GM18511 (cell line): ENCODE measurements at regions not wholly inside any gene's neighbourhood (a gene's known extent, or its start where the extent isn't known, plus 50 kb on each side); places are given as distances from the start of the nearest gene placed in this dataset.
"Not testable (repeated sequence)": the region's sequence is repeated elsewhere in the genome, so short reads cannot be mapped to it uniquely, and the experiment has no call there.

Experiments used
- ATAC-seq: cut with Tn5 transposase; IDR thresholded peaks from one replicate; pipeline ENCODE4 v1.9.1; 2021; ENCODE audit warnings: mild to moderate bottlenecking, moderate library complexity; ENCODE audit not compliant: unreplicated experiment

DNA sequence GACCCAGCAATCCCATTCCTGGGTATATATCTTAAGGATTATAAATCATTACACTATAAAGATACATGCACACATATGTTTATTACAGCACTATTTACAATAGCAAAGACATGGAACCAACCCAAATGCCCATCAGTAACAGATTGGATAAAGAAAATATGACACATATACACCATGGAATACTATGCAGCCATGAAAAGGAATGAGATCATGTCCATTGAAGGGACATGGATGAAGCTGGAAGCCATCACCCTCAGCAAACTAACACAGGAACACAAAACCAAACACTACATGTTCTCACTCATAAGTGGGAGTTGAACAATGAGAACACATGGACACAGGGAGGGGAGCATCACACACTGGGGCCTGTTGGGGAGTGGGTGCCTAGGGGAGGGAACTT is 694.5 kb downstream of the CBLN4 start:
- not testable (repeated sequence) for ATAC-seq

DNA sequence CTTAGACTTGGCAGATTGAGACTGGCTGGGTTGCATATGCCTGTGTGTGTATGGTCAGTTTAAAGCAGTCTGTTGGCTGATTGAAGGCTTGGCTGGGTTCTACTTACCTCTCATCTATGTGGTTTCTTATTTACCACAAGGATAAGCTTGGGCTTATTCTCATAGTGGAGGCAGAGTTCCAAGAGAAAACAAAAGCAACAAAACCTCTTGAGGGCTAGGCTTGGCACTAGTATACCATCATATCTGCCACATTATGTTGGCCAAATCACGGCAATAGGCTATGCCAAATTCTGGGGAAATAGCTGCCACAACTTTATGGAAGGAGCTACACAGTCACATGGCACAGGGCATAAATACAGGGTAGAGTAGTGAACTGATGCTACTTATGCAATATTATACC is 714.1 kb downstream of the CBLN4 start:
- ATAC-seq, result no peak

DNA sequence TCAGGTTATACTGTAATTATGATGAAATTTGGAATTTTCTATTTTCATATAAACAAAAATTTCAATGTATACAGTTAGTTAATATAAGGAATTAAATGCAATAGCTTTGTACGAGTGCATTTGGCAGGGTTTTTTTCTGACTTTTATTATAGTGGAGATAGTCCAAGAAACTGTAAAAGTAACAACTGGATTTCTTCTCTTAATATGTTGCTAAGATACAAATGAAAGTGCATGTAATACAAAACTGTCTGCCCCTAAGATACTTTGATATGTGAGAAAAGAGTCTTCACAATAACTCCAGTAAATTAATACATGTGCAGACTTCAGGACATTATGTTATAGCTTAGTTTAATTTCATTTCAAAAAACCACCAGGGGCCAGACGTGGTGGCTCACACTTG is 721.4 kb downstream of the CBLN4 start:
- no peak for ATAC-seq

DNA sequence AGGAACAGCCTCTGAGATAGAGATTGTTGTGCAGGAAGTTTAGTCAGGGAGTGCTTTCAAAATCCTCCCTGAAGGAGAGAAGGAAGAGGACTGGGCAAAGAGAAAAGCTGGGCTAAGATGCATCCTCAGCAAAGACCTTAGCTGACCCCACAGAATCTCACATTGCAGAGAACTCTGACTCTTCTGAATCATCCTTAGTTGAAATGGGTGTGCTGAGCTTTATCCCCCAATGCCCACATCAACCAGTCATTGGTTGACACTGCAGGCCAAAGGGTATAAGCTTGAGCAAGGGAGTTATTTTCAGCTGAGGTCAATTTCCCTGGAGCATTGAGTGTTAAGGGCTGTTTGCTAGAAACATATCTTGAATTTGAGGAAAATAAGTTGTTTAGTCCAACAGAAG is 732.2 kb downstream of the CBLN4 start:
- ATAC-seq, result no peak

GRCh38 chr20:55271371-55271770 is 733.9 kb downstream of the CBLN4 start:
- ATAC-seq, result no peak

- ATAC-seq, result no peak
Measured at GRCh38 chr20:55269913-55270312, 735.4 kb downstream of the CBLN4 start.

DNA sequence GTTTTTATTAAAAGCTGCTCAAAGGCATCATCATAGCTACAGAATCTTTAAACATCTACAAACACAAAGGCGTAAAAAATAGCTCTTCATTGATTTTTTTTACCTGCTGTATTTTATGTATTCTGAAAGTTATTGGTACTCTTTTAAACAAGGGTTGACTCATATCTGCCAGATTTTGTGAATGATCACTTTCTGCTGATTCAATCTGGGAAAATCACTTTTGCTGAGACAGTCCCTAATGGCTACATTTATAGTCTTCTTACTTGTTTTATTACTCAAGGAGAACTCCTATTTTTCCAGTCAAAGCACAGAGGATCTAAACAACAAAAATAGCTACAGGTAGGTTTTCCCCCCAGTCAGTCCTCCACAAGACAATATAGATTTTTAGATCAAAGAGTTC is 739.0 kb downstream of the CBLN4 start:
- ATAC-seq, result no peak

DNA sequence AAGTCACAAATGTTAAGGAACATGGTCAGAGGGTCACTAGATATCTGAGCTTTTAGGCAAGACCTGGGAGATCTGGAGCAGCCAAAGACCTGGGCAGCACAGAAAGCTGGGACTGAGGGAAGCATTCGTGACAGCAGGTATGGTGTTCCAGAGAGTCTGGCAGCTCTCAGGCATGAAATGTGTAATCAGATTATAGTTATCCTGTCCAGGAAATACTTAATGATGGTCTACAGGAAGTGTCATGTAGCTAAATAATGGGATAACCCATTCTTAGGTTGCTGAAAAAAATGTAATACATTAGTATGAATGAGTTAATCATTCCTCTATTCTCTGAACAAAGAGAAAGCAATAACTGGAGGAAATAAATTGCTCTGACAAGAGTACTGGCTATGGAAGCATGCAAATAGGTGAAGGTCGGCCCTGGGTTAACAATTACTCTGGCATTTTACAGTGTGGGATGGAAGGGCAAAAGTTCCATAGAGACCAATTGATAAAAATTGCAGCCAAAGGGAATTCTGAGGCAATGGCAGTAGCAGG is 740.5 kb downstream of the CBLN4 start:
- ATAC-seq, result no peak

GRCh38 chr20:55258559-55258958 is 746.8 kb downstream of the CBLN4 start:
- ATAC-seq, result no peak

- ATAC-seq, result no peak
Measured at GRCh38 chr20:55255016-55255415, 750.3 kb downstream of the CBLN4 start.

- ATAC-seq, result no peak
Measured at GRCh38 chr20:55253781-55254180, 751.5 kb downstream of the CBLN4 start.

GRCh38 chr20:55252521-55252920 is 752.8 kb downstream of the CBLN4 start:
- no peak for ATAC-seq

DNA sequence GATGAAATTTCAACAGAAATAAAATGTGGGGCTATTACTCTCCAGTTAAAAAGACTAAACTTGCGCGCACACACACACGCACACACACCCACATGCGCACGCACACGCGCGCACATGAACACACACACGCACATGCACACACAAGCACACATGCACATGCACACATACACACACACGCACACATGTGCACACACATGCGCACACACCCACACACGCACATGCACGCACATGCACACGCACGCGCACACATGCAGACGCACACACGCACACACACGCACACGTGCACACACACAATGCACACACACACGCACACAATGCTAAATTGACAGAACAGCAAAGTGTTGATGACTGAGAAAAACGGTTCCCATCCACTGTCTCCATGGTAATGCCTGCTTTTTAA is 754.1 kb downstream of the CBLN4 start:
- no peak for ATAC-seq

DNA sequence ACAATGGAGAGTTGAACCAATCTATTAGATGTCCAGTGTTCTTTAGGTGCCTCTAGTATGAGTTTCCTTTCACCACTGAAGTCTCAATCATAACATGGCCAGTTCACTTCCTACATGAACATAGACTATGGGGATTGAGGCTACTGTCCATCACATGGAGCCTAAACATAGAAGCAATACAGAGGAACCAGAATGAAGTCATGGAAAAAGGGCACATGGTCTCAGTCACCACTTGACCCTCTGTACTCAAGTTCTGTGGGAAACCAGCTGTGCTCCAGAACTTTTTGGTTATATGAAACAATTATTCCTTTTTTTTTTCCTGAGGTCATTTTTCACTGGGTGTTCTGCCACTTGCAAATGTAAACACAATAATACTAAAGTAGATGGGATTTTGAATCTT is 762.5 kb downstream of the CBLN4 start:
- no peak for ATAC-seq

- ATAC-seq, result no peak
Measured at GRCh38 chr20:55239269-55239668, 763.9 kb downstream of the DOK5 start.

DNA sequence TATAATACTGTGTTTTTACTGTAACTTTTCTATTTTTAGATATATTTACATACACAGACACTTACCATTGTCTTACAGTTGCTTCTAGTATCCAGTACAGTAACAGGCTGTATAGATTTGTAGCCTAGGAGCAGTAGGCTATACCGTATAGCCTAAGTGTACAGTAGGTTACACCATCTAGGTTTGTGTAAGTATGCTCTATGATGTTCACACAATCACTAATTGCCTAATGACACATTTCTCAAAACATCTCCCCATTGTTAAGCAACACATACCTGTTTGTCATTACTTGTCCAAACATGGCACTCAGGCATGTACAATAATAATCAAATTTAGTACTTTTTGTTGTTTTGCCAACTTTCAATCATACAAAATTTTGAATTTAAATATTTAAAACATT is 757.3 kb downstream of the DOK5 start:
- ATAC-seq, result no peak

- no peak for ATAC-seq
Measured at GRCh38 chr20:55229451-55229850, 754.1 kb downstream of the DOK5 start.

GRCh38 chr20:55216525-55217242 is 741.3 kb downstream of the DOK5 start:
- no peak for ATAC-seq

DNA sequence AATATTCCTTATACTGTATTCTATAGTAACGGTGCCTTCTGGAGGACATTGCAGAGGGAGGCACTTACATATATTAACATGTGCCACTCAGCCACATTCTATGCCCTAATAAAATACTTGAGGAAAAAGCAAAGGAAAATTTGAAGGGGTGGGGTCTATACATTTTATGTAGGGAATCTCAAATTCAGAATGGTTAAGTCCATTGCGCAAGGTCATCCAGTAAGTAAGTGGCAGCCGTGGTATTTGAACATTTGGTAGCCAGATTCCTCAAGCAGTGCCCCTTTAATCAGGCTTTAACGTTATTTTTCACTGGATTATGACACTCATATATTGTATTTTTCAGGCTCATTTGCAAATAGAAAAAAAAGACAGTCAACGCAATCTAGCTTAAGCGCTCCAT is 738.3 kb downstream of the DOK5 start:
- no peak for ATAC-seq

DNA sequence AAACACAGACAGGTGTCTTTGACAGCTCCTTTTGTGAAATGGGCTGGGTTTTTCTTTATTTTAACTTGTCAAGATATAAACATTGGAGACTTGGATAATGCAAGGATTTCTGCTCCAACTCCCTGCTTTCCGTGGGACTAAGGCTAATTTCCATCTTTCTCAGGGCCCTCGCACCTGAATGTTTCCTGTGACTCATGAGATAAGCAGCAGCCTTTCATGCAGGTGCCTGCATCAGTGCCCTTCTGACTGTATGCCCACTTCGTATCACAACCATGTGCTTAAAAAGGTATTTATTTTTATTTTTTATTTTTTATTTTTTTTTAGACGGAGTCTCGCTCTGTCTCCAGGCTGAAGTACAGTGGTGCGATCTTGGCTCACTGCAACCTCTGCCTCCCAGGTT is 736.1 kb downstream of the DOK5 start:
- no peak for ATAC-seq

DNA sequence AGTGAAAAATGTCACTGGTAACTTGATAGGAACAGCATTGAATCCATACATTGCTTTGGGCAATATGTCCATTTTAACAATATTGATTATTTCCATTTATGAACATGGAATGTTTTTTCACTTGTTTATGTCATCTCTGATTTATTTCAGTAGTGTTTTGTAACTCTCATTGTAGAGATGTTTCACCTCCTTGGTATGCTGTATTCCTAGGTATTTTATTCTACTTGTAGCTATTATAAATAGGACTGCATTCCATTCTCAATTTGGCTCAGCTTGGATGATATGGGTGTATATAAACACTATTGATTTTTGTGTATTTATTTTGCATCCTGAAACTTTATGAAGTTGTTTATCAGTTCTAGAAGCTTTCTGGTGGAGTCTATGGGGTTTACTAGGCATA is 730.3 kb downstream of the DOK5 start:
- no peak for ATAC-seq

- no peak for ATAC-seq
Measured at GRCh38 chr20:55200317-55200716, 724.9 kb downstream of the DOK5 start.

DNA sequence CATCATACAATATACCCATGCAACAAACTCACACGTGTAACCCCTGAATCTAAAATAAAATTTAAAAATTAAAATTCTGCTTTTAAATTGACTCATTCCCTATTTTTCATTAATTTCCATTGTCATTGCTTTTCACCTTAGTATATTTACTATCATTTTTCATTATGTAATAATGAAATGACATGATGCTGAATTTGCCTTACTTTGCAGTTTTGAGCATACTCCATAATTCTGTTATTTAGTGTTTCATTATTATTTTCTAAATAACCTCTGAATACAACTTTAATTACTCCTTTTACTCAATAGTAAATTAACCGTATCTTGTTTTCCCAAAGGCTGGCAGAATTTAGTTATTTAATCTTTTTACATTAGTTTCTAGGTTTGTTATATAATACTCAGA is 719.6 kb downstream of the DOK5 start:
- no peak for ATAC-seq
